IMR-90 (cell line): ENCODE measurements at regions not wholly inside any gene's neighbourhood (a gene's known extent, or its start where the extent isn't known, plus 50 kb on each side); places are given as distances from the start of the nearest gene placed in this dataset.

Experiments
- ATAC-seq: fragments of 200-7000 bp; cut with Tn5 transposase; 2 replicates; pipeline ENCODE4 v1.9.1; 2020; ENCODE audit warnings: low read depth, mild to moderate bottlenecking, moderate library complexity
- BruUV-seq: library from RNA; stranded (reverse); fragments of 400-500 nt; replicated peaks from 2 replicates; lab custom pipeline; 2021; lab: Mats Ljungman, UMichigan
- CTCF ChIA-PET: fragments of 300-600 bp; formaldehyde crosslinking; extraction: SDS; loops from one replicate; lab custom pipeline; 2021; ENCODE audit warnings: antibody characterized with exemption; lab: Yijun Ruan, JAX
- POLR2A ChIA-PET: fragments of 300-600 bp; sonication (Branson Sonifier 250); formaldehyde crosslinking; loops from one replicate; lab custom pipeline; 2022; ENCODE audit warnings: antibody characterized with exemption; ENCODE audit not compliant: unreplicated experiment; lab: Charles Lee
- DNase-seq: peaks from one replicate; pipeline ENCODE4 v3.0.0; 2013
- H2AFZ ChIP-seq: replicated peaks from 2 replicates; pipeline ENCODE3; 2013; ENCODE audit warnings: low read length, mild to moderate bottlenecking; ENCODE audit not compliant: poor library complexity
- H2AK5ac ChIP-seq: 2 replicates; pipeline ENCODE4 v1.6.1; 2013; ENCODE audit warnings: low read depth, low read length, inconsistent platforms
- H2AK9ac ChIP-seq: replicated peaks from 2 replicates; pipeline ENCODE3; 2013; ENCODE audit warnings: mild to moderate bottlenecking, low read depth, low read length, moderate library complexity; ENCODE audit not compliant: poor library complexity
- H2BK120ac ChIP-seq: 2 replicates; pipeline ENCODE4 v1.6.1; 2013; ENCODE audit warnings: low read depth, low read length, inconsistent platforms
- H2BK15ac ChIP-seq: 3 replicates; pipeline ENCODE4 v1.6.1; 2013; ENCODE audit warnings: low read depth, low read length, inconsistent platforms
- H2BK20ac ChIP-seq: 2 replicates; pipeline ENCODE4 v1.6.1; 2013; ENCODE audit warnings: low read depth, mild to moderate bottlenecking, inconsistent platforms, low read length, moderate library complexity
- H2BK5ac ChIP-seq: 2 replicates; pipeline ENCODE4 v1.6.1; 2013; ENCODE audit warnings: mild to moderate bottlenecking, low read depth, low read length, inconsistent platforms; ENCODE audit not compliant: poor library complexity, severe bottlenecking
- H3K14ac ChIP-seq: replicated peaks from 2 replicates; pipeline ENCODE4 v1.6.1; 2013; ENCODE audit warnings: low read depth, low read length, inconsistent platforms
- H3K18ac ChIP-seq: 2 replicates; pipeline ENCODE4 v1.6.1; 2013; ENCODE audit warnings: low read depth, low read length, control low read depth
- H3K23ac ChIP-seq: 2 replicates; pipeline ENCODE4 v1.6.1; 2013; ENCODE audit warnings: low read depth, low read length, inconsistent platforms
- H3K27ac ChIP-seq: 2 replicates; pipeline ENCODE4 v1.5.1; 2013; ENCODE audit warnings: mild to moderate bottlenecking, control low read depth, low read length; ENCODE audit not compliant: insufficient read depth
- H3K27me3 ChIP-seq: 2 replicates; pipeline ENCODE4 v1.6.1; 2013; ENCODE audit warnings: low read length; ENCODE audit not compliant: control insufficient read depth, insufficient read depth
- H3K36me3 ChIP-seq: 2 replicates; pipeline ENCODE4 v1.6.1; 2013; ENCODE audit warnings: low read length, mixed read lengths; ENCODE audit not compliant: control insufficient read depth, insufficient read depth
- H3K4ac ChIP-seq: 2 replicates; pipeline ENCODE4 v1.6.1; 2013; ENCODE audit warnings: low read depth, low read length, inconsistent platforms
- H3K4me1 ChIP-seq: 2 replicates; pipeline ENCODE4 v1.6.1; 2013; ENCODE audit warnings: low read length, mixed read lengths; ENCODE audit not compliant: control insufficient read depth, insufficient read depth
- H3K4me2 ChIP-seq: 2 replicates; pipeline ENCODE4 v1.6.1; 2013; ENCODE audit warnings: low read depth, mild to moderate bottlenecking, control low read depth, low read length, moderate library complexity
- H3K4me3 ChIP-seq: 2 replicates; pipeline ENCODE4 v1.5.1; 2013; ENCODE audit warnings: low read depth, mild to moderate bottlenecking, control low read depth, low read length, moderate library complexity; ENCODE audit not compliant: insufficient read depth
- H3K56ac ChIP-seq: 2 replicates; pipeline ENCODE4 v1.6.1; 2013; ENCODE audit warnings: low read length, inconsistent platforms; ENCODE audit not compliant: insufficient read depth; ENCODE audit errors: extremely low read depth
- H3K79me1 ChIP-seq, 2 experiments: 2 replicates each; pipeline ENCODE4 v1.6.1; 2013; ENCODE audit warnings: low read length in 2 of 2, inconsistent platforms in 1 of 2, low read depth in 1 of 2
- H3K9ac ChIP-seq: 2 replicates; pipeline ENCODE4 v1.6.1; 2013; ENCODE audit warnings: low read depth, low read length, control low read depth
- H3K9me1 ChIP-seq: 2 replicates; pipeline ENCODE4 v1.6.1; 2013; ENCODE audit warnings: low read length, inconsistent platforms; ENCODE audit not compliant: insufficient read depth
- H3K9me3 ChIP-seq: 2 replicates; pipeline ENCODE4 v1.6.1; 2013; ENCODE audit warnings: low read length; ENCODE audit not compliant: control insufficient read depth, insufficient read depth
- H4K20me1 ChIP-seq: 2 replicates; pipeline ENCODE4 v1.6.1; 2013; ENCODE audit warnings: low read length, inconsistent platforms; ENCODE audit not compliant: insufficient read depth
- H4K5ac ChIP-seq: 2 replicates; pipeline ENCODE4 v1.6.1; 2013; ENCODE audit warnings: mild to moderate bottlenecking, low read depth, low read length, control low read depth
- H4K8ac ChIP-seq, 2 experiments: 2 replicates each; pipeline ENCODE4 v1.6.1; 2013; ENCODE audit warnings: low read depth in 2 of 2, low read length in 2 of 2, control low read depth in 1 of 2, inconsistent platforms in 1 of 2
- H4K91ac ChIP-seq: 2 replicates; pipeline ENCODE4 v1.6.1; 2013; ENCODE audit warnings: low read depth, low read length, inconsistent platforms; ENCODE audit not compliant: insufficient read depth
- BHLHE40 ChIP-seq: fragments of 150-350 bp; IDR thresholded peaks from 2 replicates; pipeline ENCODE4 v1.6.1; 2016; ENCODE audit warnings: mild to moderate bottlenecking, low read depth, low read length
- CEBPB ChIP-seq: IDR thresholded peaks from 2 replicates; pipeline ENCODE4 v1.6.1; 2012; ENCODE audit warnings: low read depth, low read length, improper control_type of control experiment
- CTCF ChIP-seq: conservative IDR thresholded peaks from 2 replicates; pipeline ENCODE4 v1.5.1; 2012; ENCODE audit warnings: mild to moderate bottlenecking, low read depth, low read length, improper control_type of control experiment
- ELK1 ChIP-seq: fragments of 150-350 bp; IDR thresholded peaks from 2 replicates; pipeline ENCODE4 v1.6.1; 2016; ENCODE audit warnings: low read depth, mild to moderate bottlenecking, low read length, moderate library complexity, borderline replicate concordance
- FOS ChIP-seq: fragments of 150-350 bp; IDR thresholded peaks from 2 replicates; pipeline ENCODE4 v1.6.1; 2016; ENCODE audit warnings: low read depth, low read length
- MAFK ChIP-seq: IDR thresholded peaks from 2 replicates; pipeline ENCODE4 v1.6.1; 2012; ENCODE audit warnings: low read depth, low read length, improper control_type of control experiment
- MAZ ChIP-seq: IDR thresholded peaks from 2 replicates; pipeline ENCODE4 v1.6.1; 2012; ENCODE audit warnings: low read depth, mild to moderate bottlenecking, low read length, improper control_type of control experiment, moderate library complexity, borderline replicate concordance
- MXI1 ChIP-seq: IDR thresholded peaks from 2 replicates; pipeline ENCODE4 v1.6.1; 2012; ENCODE audit warnings: low read depth, mild to moderate bottlenecking, low read length, moderate library complexity, borderline replicate concordance
- NFE2L2 ChIP-seq: fragments of 150-350 bp; IDR thresholded peaks from 2 replicates; pipeline ENCODE4 v1.6.1; 2016; ENCODE audit warnings: low read depth, mild to moderate bottlenecking, low read length
- POLR2A ChIP-seq: IDR thresholded peaks from 2 replicates; pipeline ENCODE4 v1.6.1; 2012; ENCODE audit warnings: mild to moderate bottlenecking, low read depth, low read length
- RCOR1 ChIP-seq: IDR thresholded peaks from 2 replicates; pipeline ENCODE4 v1.6.1; 2012; ENCODE audit warnings: mild to moderate bottlenecking, low read length, improper control_type of control experiment; ENCODE audit not compliant: insufficient replicate concordance
- RFX5 ChIP-seq: IDR thresholded peaks from 2 replicates; pipeline ENCODE4 v1.8.0; 2012; ENCODE audit warnings: low read depth, mild to moderate bottlenecking, low read length, moderate library complexity
- USF2 ChIP-seq: fragments of 150-350 bp; IDR thresholded peaks from 2 replicates; pipeline ENCODE4 v1.6.1; 2017; ENCODE audit warnings: mild to moderate bottlenecking, antibody characterized with exemption, low read length, low read depth
- dilution Hi-C: fragments of 300-500 bp; cut with HindIII; formaldehyde crosslinking; loops from one replicate; pipeline ENCODE4 v1.14.3; 2018; ENCODE audit warnings: low sequenced_read_pairs; ENCODE audit not compliant: unreplicated experiment
- in situ Hi-C: fragments of 300-500 bp; cut with MboI; formaldehyde crosslinking; loops from 3 replicates; pipeline ENCODE4 v1.14.3; 2019; ENCODE audit warnings: low sequenced_read_pairs, inconsistent platforms, mixed read lengths
- intact Hi-C: fragments of 100-400 bp; cut with micrococcal nuclease; formaldehyde crosslinking; loops from 2 replicates; pipeline ENCODE4 v1.10.0; 2022

GRCh38 chr5:2900360-2900759 is 148.9 kb upstream of the IRX2 start:
- Histone ChIP-seq H3K27ac (no peak overlapping the region), H2AFZ (no peak overlapping the region), H2AK5ac (no peak overlapping the region), H4K5ac (no peak overlapping the region), H3K9ac (no peak overlapping the region), H2BK5ac (no peak overlapping the region), H3K9me3 (peaks cover 50% of the 10 kb centered on the region), H3K4me1 (no peaks in the 10 kb centered on the region), H3K9me1 (no peaks in the 10 kb centered on the region), H3K4me2 (no peak overlapping the region), H4K20me1 (no peaks in the 10 kb centered on the region), H3K56ac (no peak overlapping the region), H3K4me3 (no peak overlapping the region), H2BK120ac (no peak overlapping the region), H3K23ac (no peak overlapping the region), H3K4ac (no peak overlapping the region), H4K91ac (no peak overlapping the region), H3K79me1 (no peaks in the 10 kb centered on the region), H2BK15ac (no peak overlapping the region), H3K14ac (no peak overlapping the region), H2BK20ac (no peak overlapping the region), H4K8ac (no peak overlapping the region), H3K27me3 (no peaks in the 10 kb centered on the region), H2AK9ac (no peak overlapping the region), H3K18ac (no peak overlapping the region), H3K36me3 (no peaks in the 10 kb centered on the region)
- dilution Hi-C loops: no loop called here
- intact Hi-C loops: no loop called here
- in situ Hi-C loops: no loop called here
- no TSS peak for BruUV-seq
- ChIA-PET POLR2A (no interaction called here), CTCF (no interaction called here)
- DNase-seq (no peak), ATAC-seq (no peak)
- TF ChIP-seq ELK1 (no peak), NFE2L2 (no peak), MAZ (no peak), RFX5 (no peak), FOS (no peak), USF2 (no peak), CEBPB (no peak), POLR2A (no peak), CTCF (no peak), MXI1 (no peak), MAFK (no peak), BHLHE40 (no peak), RCOR1 (no peak)
